AG09319 (cell line): ENCODE measurements at regions not wholly inside any gene's neighbourhood (a gene's known extent, or its start where the extent isn't known, plus 50 kb on each side); places are given as distances from the start of the nearest gene placed in this dataset.

ENCODE experiments used
- DNase-seq: peaks from one replicate; pipeline ENCODE4 v3.0.0-alpha.2; 2010; ENCODE audit warnings: low read depth; ENCODE audit errors: extremely low read depth
- TF ChIP-seq, protein P1 (sequence below): IDR thresholded peaks from 2 replicates; pipeline ENCODE4 v1.5.1; 2011; ENCODE audit warnings: low read depth, mild to moderate bottlenecking, inconsistent platforms, low read length, moderate library complexity

DNA sequence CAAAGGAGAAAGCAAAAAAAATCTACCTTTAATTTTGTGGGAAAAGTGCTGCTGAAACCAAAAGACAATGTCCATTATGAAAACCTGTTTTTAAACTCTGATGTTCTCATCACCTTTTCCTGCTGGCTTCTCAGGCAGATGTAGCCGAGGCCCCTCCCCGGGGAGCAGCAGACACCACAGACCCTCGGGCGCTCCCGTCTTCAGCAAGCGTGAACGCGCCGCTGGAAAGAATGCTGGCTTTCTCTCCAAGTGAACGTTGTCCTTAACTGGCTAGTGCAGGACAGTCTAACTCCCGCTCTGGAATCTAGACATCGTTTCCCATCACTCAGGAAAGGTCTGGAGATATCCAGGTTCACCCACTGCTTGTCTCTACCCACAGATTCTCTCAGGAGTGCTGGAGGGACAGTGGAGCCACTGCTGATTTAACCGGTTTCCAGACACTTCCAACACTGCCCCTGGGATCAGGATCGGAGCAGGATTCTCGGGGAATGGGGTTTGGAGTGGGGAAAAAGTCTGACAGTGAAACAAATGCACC is 211.2 kb downstream of the RBFOX3 start:
- TF ChIP-seq, protein P1, sequence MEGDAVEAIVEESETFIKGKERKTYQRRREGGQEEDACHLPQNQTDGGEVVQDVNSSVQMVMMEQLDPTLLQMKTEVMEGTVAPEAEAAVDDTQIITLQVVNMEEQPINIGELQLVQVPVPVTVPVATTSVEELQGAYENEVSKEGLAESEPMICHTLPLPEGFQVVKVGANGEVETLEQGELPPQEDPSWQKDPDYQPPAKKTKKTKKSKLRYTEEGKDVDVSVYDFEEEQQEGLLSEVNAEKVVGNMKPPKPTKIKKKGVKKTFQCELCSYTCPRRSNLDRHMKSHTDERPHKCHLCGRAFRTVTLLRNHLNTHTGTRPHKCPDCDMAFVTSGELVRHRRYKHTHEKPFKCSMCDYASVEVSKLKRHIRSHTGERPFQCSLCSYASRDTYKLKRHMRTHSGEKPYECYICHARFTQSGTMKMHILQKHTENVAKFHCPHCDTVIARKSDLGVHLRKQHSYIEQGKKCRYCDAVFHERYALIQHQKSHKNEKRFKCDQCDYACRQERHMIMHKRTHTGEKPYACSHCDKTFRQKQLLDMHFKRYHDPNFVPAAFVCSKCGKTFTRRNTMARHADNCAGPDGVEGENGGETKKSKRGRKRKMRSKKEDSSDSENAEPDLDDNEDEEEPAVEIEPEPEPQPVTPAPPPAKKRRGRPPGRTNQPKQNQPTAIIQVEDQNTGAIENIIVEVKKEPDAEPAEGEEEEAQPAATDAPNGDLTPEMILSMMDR, result no peak
- DNase-seq, result no peak

- DNase-seq, result no peak
- TF ChIP-seq, protein P1, result no peak
Observed at GRCh38 chr17:79398441-79398840, 212.4 kb downstream of the RBFOX3 start.

DNA sequence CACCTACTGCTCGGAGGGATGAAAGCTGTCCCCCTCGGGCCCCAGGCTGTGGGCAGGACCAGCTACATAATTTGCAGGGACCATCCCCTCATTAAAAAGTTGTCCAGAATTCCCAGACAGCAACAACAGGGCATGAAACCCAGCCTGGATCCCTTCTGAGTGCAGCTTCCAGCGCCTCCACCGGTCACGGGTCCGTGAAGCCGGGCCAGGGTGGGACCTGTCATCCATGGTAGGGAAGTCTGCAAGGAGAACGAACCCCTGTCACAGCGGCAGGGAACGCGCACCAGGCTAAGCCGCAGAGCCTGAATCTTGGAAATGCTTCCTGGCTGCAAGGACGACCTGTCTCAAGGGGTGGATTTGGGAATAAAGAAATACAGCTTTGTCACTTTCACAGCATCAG is 214.2 kb downstream of the RBFOX3 start:
- DNase-seq, result no peak
- TF ChIP-seq, protein P1, result no peak

DNA sequence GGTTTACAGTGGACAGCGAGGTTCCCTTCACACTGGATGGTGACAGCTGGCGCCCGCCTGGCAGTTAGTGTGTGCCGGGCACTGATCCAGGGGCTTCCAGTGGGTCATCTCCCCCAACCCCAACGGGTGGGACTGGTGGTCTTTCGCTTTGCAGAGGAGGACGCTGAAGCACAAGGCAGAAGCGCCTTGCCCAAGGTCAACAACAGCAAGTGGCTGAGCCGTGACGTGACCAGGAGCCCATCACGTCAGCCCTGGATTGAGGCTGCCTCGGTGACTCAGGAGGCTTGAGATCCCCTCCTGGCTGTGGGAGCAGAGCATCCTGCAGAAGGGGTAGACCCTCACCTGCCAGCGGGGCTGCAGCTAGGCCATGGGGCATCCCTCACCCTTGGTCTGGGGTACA is 215.3 kb downstream of the RBFOX3 start:
- TF ChIP-seq, protein P1, result no peak
- DNase-seq, result no peak

- TF ChIP-seq, protein P1, result no peak
Observed at GRCh38 chr17:79395066-79395465, 215.8 kb downstream of the RBFOX3 start.

DNA sequence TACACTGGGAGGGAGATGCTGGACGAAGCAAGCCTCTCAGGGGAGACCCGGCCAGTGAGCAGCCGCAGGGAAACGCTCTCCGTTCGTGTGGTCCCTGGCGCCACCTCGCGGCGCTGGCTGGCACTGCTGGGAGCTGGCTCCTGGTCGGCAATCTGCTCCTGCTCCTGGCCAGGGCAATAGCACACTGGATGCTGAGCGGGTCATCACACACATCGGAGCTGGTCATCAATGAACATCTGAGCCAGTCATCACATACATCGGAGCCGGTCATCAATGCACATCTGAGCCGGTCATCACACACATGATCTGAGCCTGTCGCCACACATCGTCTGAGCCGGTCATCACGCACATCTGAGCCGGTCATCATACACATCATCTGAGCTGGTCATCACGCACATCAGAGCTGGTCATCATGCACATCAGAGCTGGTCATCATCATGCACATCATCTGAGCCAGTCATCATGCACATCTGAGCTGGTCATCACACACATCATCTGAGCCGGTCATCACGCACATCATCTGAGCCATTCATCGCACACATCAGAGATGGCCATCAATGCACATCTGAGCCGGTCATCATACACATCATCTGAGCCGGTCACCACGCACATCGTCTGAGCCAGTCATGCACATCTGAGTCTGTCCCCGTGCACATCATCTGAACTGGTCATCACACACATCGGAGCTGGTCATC is 217.3 kb downstream of the RBFOX3 start:
- TF ChIP-seq, protein P1, result peak; percentile 97
- DNase-seq, result peak; percentile 14

More at GRCh38 chr17:79395066-79395465, 215.8 kb downstream of the RBFOX3 start:
- no peak for DNase-seq

DNA sequence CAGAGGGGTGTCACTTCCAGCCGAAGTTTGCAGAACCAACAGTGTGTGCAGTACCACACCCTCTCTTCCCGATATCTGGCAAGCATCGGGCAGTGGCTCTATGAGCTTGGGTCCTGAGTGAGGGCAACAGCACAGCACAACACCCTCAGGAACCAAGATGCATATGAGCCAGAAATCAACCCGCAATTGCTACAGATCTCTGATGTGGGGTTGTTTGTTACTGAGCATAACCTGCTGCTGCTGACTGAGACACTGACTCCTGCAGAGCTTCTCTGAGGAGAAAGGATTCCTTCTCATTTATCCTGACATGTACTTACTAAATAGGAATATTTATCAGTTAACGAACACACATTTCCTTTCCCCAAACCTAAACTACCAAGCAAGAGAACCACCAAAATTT is 218.3 kb downstream of the RBFOX3 start:
- TF ChIP-seq, protein P1, result no peak
- no peak for DNase-seq
